ENCODE measurements at regions not wholly inside any gene's neighbourhood (a gene's known extent, or its start where the extent isn't known, plus 50 kb on each side); places are given as distances from the start of the nearest gene placed in this dataset.

DNA sequence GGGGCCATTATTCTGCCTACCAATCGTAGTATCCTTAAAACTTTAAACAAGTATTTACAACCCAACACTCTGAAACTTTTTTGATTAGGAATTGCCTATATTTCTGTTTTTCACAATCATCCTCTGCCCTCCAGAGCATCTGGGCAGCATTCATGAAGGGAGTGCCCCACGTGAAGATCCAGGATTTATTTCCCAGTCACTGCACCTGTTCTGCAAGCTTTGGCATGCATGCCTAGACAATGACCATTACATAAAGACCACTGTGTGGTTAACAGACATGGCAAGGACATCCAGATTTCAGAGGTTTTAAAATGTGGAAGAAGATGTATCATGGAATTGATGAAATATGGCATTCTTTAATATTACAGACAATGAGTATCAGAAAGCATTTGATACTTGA is 1083.8 kb downstream of the TBC1D22A start:
- H3K9ac ChIP-seq (ENCODE audit: low read length) = no peak overlapping the region
- H3K27me3 ChIP-seq (replicated peaks; ENCODE audit: insufficient read depth, low read length) = no peaks in the 10 kb centered on the region
- no peak overlapping the region for H3K4me3 ChIP-seq (ENCODE audit: low read length)
- H4K20me1 ChIP-seq (ENCODE audit: insufficient read depth, low read length) = no peaks in the 10 kb centered on the region
- H3K36me3 ChIP-seq (replicated peaks; ENCODE audit: insufficient read depth, low read length) = no peaks in the 10 kb centered on the region
- no peaks in the 10 kb centered on the region for H3K9me3 ChIP-seq (replicated peaks; ENCODE audit: insufficient read depth, low read length)
- H3K79me2 ChIP-seq (ENCODE audit: low read length) = no peaks in the 10 kb centered on the region
- peaks cover 5% of the 10 kb centered on the region for H3K4me1 ChIP-seq (ENCODE audit: low read length)
- DNase-seq = no peak
- TF ChIP-seq, protein P1, sequence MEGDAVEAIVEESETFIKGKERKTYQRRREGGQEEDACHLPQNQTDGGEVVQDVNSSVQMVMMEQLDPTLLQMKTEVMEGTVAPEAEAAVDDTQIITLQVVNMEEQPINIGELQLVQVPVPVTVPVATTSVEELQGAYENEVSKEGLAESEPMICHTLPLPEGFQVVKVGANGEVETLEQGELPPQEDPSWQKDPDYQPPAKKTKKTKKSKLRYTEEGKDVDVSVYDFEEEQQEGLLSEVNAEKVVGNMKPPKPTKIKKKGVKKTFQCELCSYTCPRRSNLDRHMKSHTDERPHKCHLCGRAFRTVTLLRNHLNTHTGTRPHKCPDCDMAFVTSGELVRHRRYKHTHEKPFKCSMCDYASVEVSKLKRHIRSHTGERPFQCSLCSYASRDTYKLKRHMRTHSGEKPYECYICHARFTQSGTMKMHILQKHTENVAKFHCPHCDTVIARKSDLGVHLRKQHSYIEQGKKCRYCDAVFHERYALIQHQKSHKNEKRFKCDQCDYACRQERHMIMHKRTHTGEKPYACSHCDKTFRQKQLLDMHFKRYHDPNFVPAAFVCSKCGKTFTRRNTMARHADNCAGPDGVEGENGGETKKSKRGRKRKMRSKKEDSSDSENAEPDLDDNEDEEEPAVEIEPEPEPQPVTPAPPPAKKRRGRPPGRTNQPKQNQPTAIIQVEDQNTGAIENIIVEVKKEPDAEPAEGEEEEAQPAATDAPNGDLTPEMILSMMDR (IDR thresholded peaks at IDR 0.05; ENCODE audit: low read length) = no peak
- no peak for TF ChIP-seq EZH2phosphoT487 (IDR thresholded peaks at IDR 0.05; ENCODE audit: low read length)
- TF ChIP-seq EZH2 (optimal IDR thresholded peaks at IDR 0.05; ENCODE audit: low read depth, low read length) = no peak
- H2AFZ ChIP-seq (ENCODE audit: low read length) = no peak overlapping the region
- H3F3A ChIP-seq (ENCODE audit: insufficient read depth, low read length) = no peaks in the 10 kb centered on the region
- no peak overlapping the region for H3K4me2 ChIP-seq (ENCODE audit: low read depth, low read length)
- no peaks in the 10 kb centered on the region for H3K9me2 ChIP-seq (replicated peaks; ENCODE audit: insufficient read depth, low read length)
- H3K27ac ChIP-seq (ENCODE audit: low read length) = no peak overlapping the region

DNA sequence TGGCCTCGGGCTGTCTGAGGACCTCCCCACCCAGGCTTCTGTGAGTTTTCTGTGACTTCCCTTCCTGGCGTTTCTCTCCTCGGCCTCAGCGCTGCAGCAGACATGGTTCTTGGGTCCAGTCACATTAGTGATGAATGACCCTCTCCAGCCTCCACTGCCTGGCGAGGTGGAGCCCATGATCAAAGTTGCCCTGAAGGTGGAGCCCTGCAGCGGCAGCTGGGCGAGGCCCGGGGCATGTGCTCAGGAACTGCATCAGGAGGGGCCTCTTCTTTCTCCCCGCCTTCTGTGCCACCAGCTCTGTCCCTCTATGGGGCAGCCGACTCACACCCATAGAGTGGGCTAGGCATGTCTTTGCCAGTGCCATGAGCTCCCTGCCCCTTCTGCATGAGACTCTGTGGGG is 1079.7 kb downstream of the TBC1D22A start:
- no peaks in the 10 kb centered on the region for H3K36me3 ChIP-seq (replicated peaks; ENCODE audit: insufficient read depth, low read length)

DNA sequence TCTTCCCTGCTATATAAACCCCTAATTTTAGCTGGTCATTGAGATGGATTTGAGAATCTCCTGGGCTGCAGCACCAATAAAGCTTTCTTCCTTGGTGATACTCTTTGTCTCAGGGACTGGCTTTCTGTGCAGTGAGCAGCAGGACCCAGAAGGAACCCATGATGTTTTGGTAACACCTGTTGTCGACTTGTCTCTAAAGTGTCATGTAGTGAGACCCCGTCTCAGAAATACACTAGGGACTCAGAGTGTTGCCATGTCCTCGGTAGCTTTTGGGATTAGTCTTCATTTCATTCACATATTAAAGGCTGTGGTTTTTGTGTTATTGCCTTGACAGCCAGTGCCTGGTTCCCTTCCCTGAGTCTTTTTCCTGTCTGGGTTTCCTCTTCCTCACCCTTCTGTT is 1078.7 kb downstream of the TBC1D22A start:
- TF ChIP-seq EZH2phosphoT487 (IDR thresholded peaks at IDR 0.05; ENCODE audit: low read length) (no peak), EZH2 (optimal IDR thresholded peaks at IDR 0.05; ENCODE audit: low read depth, low read length) (no peak)
- TF ChIP-seq, protein P1 (IDR thresholded peaks at IDR 0.05; ENCODE audit: low read length) = no peak
- H3K9me2 ChIP-seq (replicated peaks; ENCODE audit: insufficient read depth, low read length) = no peaks in the 10 kb centered on the region

More for the DNA sequence above, 1079.7 kb downstream of the TBC1D22A start:
- H3K27ac ChIP-seq (ENCODE audit: low read length) = no peak overlapping the region
- no peaks in the 10 kb centered on the region for H3K79me2 ChIP-seq (ENCODE audit: low read length)
- H3K4me1 ChIP-seq (ENCODE audit: low read length) = peaks cover 16% of the 10 kb centered on the region
- no peak overlapping the region for H3K9ac ChIP-seq (ENCODE audit: low read length)
- no peak overlapping the region for H3K4me2 ChIP-seq (ENCODE audit: low read depth, low read length)
- H3K4me3 ChIP-seq (ENCODE audit: low read length) = no peak overlapping the region
- DNase-seq = no peak
- H3F3A ChIP-seq (ENCODE audit: insufficient read depth, low read length) = no peaks in the 10 kb centered on the region
- H4K20me1 ChIP-seq (ENCODE audit: insufficient read depth, low read length) = no peaks in the 10 kb centered on the region
- no peaks in the 10 kb centered on the region for H3K9me2 ChIP-seq (replicated peaks; ENCODE audit: insufficient read depth, low read length)
- TF ChIP-seq, protein P1 (IDR thresholded peaks at IDR 0.05; ENCODE audit: low read length) = no peak
- H3K9me3 ChIP-seq (replicated peaks; ENCODE audit: insufficient read depth, low read length) = no peaks in the 10 kb centered on the region
- no peak overlapping the region for H2AFZ ChIP-seq (ENCODE audit: low read length)
- H3K27me3 ChIP-seq (replicated peaks; ENCODE audit: insufficient read depth, low read length) = no peaks in the 10 kb centered on the region

More for the DNA sequence above, 1078.7 kb downstream of the TBC1D22A start:
- H3F3A ChIP-seq (ENCODE audit: insufficient read depth, low read length) = no peaks in the 10 kb centered on the region
- DNase-seq = no peak
- no peak overlapping the region for H3K4me3 ChIP-seq (ENCODE audit: low read length)
- H3K9me3 ChIP-seq (replicated peaks; ENCODE audit: insufficient read depth, low read length) = no peaks in the 10 kb centered on the region
- peak overlapping the region; percentile 21; the same call in 1 of the 2 replicates for H2AFZ ChIP-seq (ENCODE audit: low read length)
- H3K27ac ChIP-seq (ENCODE audit: low read length) = no peak overlapping the region
- peak overlapping the region; percentile 8; the same call in 1 of the 2 replicates for H3K4me2 ChIP-seq (ENCODE audit: low read depth, low read length)
- H3K4me1 ChIP-seq (ENCODE audit: low read length) = peaks cover 16% of the 10 kb centered on the region
- H3K9ac ChIP-seq (ENCODE audit: low read length) = no peak overlapping the region
- H3K36me3 ChIP-seq (replicated peaks; ENCODE audit: insufficient read depth, low read length) = no peaks in the 10 kb centered on the region
- no peaks in the 10 kb centered on the region for H3K27me3 ChIP-seq (replicated peaks; ENCODE audit: insufficient read depth, low read length)
- H4K20me1 ChIP-seq (ENCODE audit: insufficient read depth, low read length) = no peaks in the 10 kb centered on the region
- H3K79me2 ChIP-seq (ENCODE audit: low read length) = no peaks in the 10 kb centered on the region

Measured in MM.1S (cell line).